HEK293 (cell line): ENCODE measurements at regions not wholly inside any gene's neighbourhood (a gene's known extent, or its start where the extent isn't known, plus 50 kb on each side); places are given as distances from the start of the nearest gene placed in this dataset.

Experiments used
- CTCF ChIA-PET: fragments of 350-600 bp; formaldehyde crosslinking; extraction: SDS; loops from one replicate; lab custom pipeline; 2021; ENCODE audit warnings: antibody characterized with exemption; lab: Yijun Ruan, JAX
- POLR2A ChIA-PET: fragments of 300-600 bp; formaldehyde crosslinking; extraction: SDS; loops from one replicate; lab custom pipeline; 2020; ENCODE audit warnings: antibody characterized with exemption, inconsistent platforms; lab: Yijun Ruan, JAX
- H3K27ac ChIP-seq: fragments of 200-500 bp; sonication (Bioruptor generic); 2 replicates; pipeline ENCODE4 v1.5.1; 2014; ENCODE audit warnings: low read depth, low read length, control low read depth, inconsistent platforms; ENCODE audit errors: extremely low read depth
- H3K36me3 ChIP-seq, 2 experiments: fragments of 200-500 bp in 1 of 2; sonication (Bioruptor generic) in 1 of 2; 1 replicate in 1 of 2; 2 replicates in 1 of 2; pipeline ENCODE4 v1.5.1; 2014 to 2017; ENCODE audit warnings: inconsistent platforms in 2 of 2, low read length in 2 of 2; ENCODE audit not compliant: control insufficient read depth in 2 of 2, insufficient read depth in 1 of 2
- H3K4me1 ChIP-seq: fragments of 200-500 bp; sonication (Bioruptor generic); 2 replicates; pipeline ENCODE4 v1.5.1; 2014; ENCODE audit warnings: mild to moderate bottlenecking, low read length, inconsistent platforms; ENCODE audit not compliant: control insufficient read depth, insufficient read depth
- H3K4me3 ChIP-seq: 2 replicates; pipeline ENCODE4 v1.5.1; 2011; ENCODE audit warnings: low read depth, mild to moderate bottlenecking, control low read depth, low read length, moderate library complexity
- H3K9me3 ChIP-seq: fragments of 200-500 bp; sonication (Bioruptor generic); 2 replicates; pipeline ENCODE4 v1.5.1; 2014; ENCODE audit warnings: low read depth, low read length, inconsistent platforms; ENCODE audit not compliant: control insufficient read depth, insufficient read depth
- BCL11B ChIP-seq: fragments of 450-650 bp; formaldehyde crosslinking; IDR thresholded peaks from 2 replicates; pipeline ENCODE4 v1.5.1; 2016; ENCODE audit warnings: low read depth, missing biosample characterization, missing genetic modification characterization
- GLI2 ChIP-seq: fragments of 450-650 bp; formaldehyde crosslinking; IDR thresholded peaks from 2 replicates; pipeline ENCODE4; 2017; ENCODE audit warnings: missing biosample characterization, missing genetic modification characterization, low read depth, borderline replicate concordance
- KLF1 ChIP-seq: fragments of 450-650 bp; formaldehyde crosslinking; IDR thresholded peaks from 2 replicates; pipeline ENCODE4 v1.5.1; 2016; ENCODE audit warnings: missing biosample characterization, missing genetic modification characterization
- MYNN ChIP-seq: fragments of 450-650 bp; formaldehyde crosslinking; IDR thresholded peaks from 2 replicates; pipeline ENCODE4 v1.5.1; 2016; ENCODE audit warnings: missing biosample characterization, missing genetic modification characterization, borderline replicate concordance
- SCRT1 ChIP-seq: fragments of 450-650 bp; formaldehyde crosslinking; IDR thresholded peaks from 2 replicates; pipeline ENCODE4 v1.5.1; 2016; ENCODE audit warnings: missing biosample characterization, missing genetic modification characterization, borderline replicate concordance
- ZBTB17 ChIP-seq: fragments of 450-650 bp; formaldehyde crosslinking; IDR thresholded peaks from 2 replicates; pipeline ENCODE4 v1.5.1; 2016; ENCODE audit warnings: missing biosample characterization, missing genetic modification characterization
- ZEB2 ChIP-seq: fragments of 450-650 bp; formaldehyde crosslinking; IDR thresholded peaks from 2 replicates; pipeline ENCODE4 v1.5.1; 2016; ENCODE audit warnings: missing biosample characterization, missing genetic modification characterization
- ZFHX2 ChIP-seq: fragments of 450-650 bp; formaldehyde crosslinking; conservative IDR thresholded peaks from 2 replicates; pipeline ENCODE4 v1.5.1; 2016; ENCODE audit warnings: missing biosample characterization, missing genetic modification characterization
- ZNF112 ChIP-seq: fragments of 450-650 bp; formaldehyde crosslinking; IDR thresholded peaks from 2 replicates; pipeline ENCODE4 v1.5.0; 2017; ENCODE audit warnings: missing biosample characterization, missing genetic modification characterization
- ZNF121 ChIP-seq: fragments of 450-650 bp; formaldehyde crosslinking; IDR thresholded peaks from 2 replicates; pipeline ENCODE4 v1.5.1; 2016; ENCODE audit warnings: missing biosample characterization, missing genetic modification characterization
- ZNF174 ChIP-seq: fragments of 450-650 bp; formaldehyde crosslinking; IDR thresholded peaks from 2 replicates; pipeline ENCODE4 v1.5.0; 2017; ENCODE audit warnings: missing biosample characterization, mild to moderate bottlenecking, missing genetic modification characterization
- ZNF37A ChIP-seq: fragments of 450-650 bp; IDR thresholded peaks from 2 replicates; pipeline ENCODE4 v1.5.1; 2018; ENCODE audit warnings: missing biosample characterization, missing genetic modification characterization
- ZNF501 ChIP-seq: fragments of 450-650 bp; formaldehyde crosslinking; IDR thresholded peaks from 2 replicates; pipeline ENCODE4 v1.5.1; 2016; ENCODE audit warnings: missing biosample characterization, missing genetic modification characterization
- ZNF529 ChIP-seq: fragments of 450-650 bp; formaldehyde crosslinking; IDR thresholded peaks from 2 replicates; pipeline ENCODE4 v1.5.1; 2017; ENCODE audit warnings: missing genetic modification characterization, missing biosample characterization; ENCODE audit not compliant: insufficient replicate concordance
- ZNF530 ChIP-seq: fragments of 450-650 bp; formaldehyde crosslinking; IDR thresholded peaks from 2 replicates; pipeline ENCODE4 v1.5.1; 2016; ENCODE audit warnings: low read depth, missing biosample characterization, missing genetic modification characterization
- ZNF560 ChIP-seq: fragments of 450-650 bp; formaldehyde crosslinking; IDR thresholded peaks from 2 replicates; pipeline ENCODE4 v1.5.1; 2017; ENCODE audit warnings: missing biosample characterization, missing genetic modification characterization, borderline replicate concordance
- ZNF621 ChIP-seq: fragments of 450-650 bp; formaldehyde crosslinking; IDR thresholded peaks from 2 replicates; pipeline ENCODE4 v1.5.1; 2017; ENCODE audit warnings: missing biosample characterization, missing genetic modification characterization
- TF ChIP-seq, protein P1 (sequence below): fragments of 450-650 bp; formaldehyde crosslinking; IDR thresholded peaks from 2 replicates; pipeline ENCODE4 v1.5.1; 2017; ENCODE audit warnings: missing biosample characterization, mild to moderate bottlenecking, missing genetic modification characterization, moderate library complexity
- TF ChIP-seq, protein P2 (sequence below): fragments of 450-650 bp; formaldehyde crosslinking; optimal IDR thresholded peaks from 2 replicates; pipeline ENCODE3; 2016; ENCODE audit warnings: missing biosample characterization, mild to moderate bottlenecking, missing genetic modification characterization
- TF ChIP-seq, protein P3 (sequence below): fragments of 450-650 bp; formaldehyde crosslinking; IDR thresholded peaks from 2 replicates; pipeline ENCODE4 v1.5.1; 2016; ENCODE audit warnings: missing biosample characterization, missing genetic modification characterization

DNA sequence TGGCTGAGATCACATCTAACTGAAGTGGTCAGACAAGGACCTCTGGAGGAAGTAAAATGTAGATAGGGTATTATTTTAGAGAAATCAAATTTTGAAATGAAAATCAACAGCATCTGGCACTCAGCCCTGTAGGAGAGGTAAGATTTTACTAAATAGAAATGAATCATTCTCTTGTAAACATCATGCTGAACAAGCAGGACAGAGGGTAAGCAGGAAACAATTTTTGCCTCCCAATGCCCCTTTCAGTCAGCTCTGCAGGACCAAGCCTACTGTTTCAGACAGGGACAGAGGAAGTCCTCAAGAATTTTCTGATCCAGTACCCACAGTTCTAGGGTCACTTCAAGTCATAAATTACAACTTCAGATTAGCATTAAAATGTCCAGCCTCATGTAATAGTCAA lies 190.1 kb downstream of the ESM1 start:
- no peaks in the 10 kb centered on the region for H3K9me3 ChIP-seq
- no peaks in the 10 kb centered on the region for H3K4me1 ChIP-seq
- H3K36me3 ChIP-seq, result no peaks in the 10 kb centered on the region
- H3K4me3 ChIP-seq, result no peak overlapping the region
- no peak overlapping the region for H3K27ac ChIP-seq
- TF ChIP-seq ZNF529 (tag by site-specific recombination), result no peak
- no peak for TF ChIP-seq ZNF112
- no peak for TF ChIP-seq ZNF121 (tag by site-specific recombination)
- POLR2A ChIA-PET, result no interaction called here
- CTCF ChIA-PET, result no interaction called here

- CTCF ChIA-PET, result interaction anchor here (0.8 to 1.0 kb wide), 2 partner anchors 50 to 101 kb away, joined by 3 to 7 read pairs; no protein-coding TSS in a partner anchor
- no peaks in the 10 kb centered on the region for H3K36me3 ChIP-seq
- POLR2A ChIA-PET, result no interaction called here
- no peak overlapping the region for H3K27ac ChIP-seq
- TF ChIP-seq ZNF37A (tag by site-specific recombination) (peak; percentile 73; the same call in 1 of the 2 replicates), ZNF560 (tag by site-specific recombination) (no peak)
- TF ChIP-seq, protein P1, sequence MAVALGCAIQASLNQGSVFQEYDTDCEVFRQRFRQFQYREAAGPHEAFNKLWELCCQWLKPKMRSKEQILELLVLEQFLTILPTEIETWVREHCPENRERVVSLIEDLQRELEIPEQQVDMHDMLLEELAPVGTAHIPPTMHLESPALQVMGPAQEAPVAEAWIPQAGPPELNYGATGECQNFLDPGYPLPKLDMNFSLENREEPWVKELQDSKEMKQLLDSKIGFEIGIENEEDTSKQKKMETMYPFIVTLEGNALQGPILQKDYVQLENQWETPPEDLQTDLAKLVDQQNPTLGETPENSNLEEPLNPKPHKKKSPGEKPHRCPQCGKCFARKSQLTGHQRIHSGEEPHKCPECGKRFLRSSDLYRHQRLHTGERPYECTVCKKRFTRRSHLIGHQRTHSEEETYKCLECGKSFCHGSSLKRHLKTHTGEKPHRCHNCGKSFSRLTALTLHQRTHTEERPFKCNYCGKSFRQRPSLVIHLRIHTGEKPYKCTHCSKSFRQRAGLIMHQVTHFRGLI (tag by site-specific recombination), result no peak
- no peaks in the 10 kb centered on the region for H3K9me3 ChIP-seq
- no peak overlapping the region for H3K4me3 ChIP-seq
- H3K4me1 ChIP-seq, result no peaks in the 10 kb centered on the region
These were observed 191.0 kb downstream of the ESM1 start for GRCh38 chr5:54794135-54794975.

- H3K4me3 ChIP-seq, result no peak overlapping the region
- no peak for TF ChIP-seq ZNF501 (tag by site-specific recombination)
- no peak for TF ChIP-seq ZEB2 (tag by site-specific recombination)
- no peaks in the 10 kb centered on the region for H3K36me3 ChIP-seq
- H3K9me3 ChIP-seq, result no peaks in the 10 kb centered on the region
- no peaks in the 10 kb centered on the region for H3K4me1 ChIP-seq
- ChIA-PET POLR2A (no interaction called here), CTCF (interaction anchor here (0.8 to 1.0 kb wide), 2 partner anchors 51 to 102 kb away, joined by 3 to 7 read pairs; no protein-coding TSS in a partner anchor)
- H3K27ac ChIP-seq, result no peak overlapping the region
These were observed 191.8 kb downstream of the ESM1 start for GRCh38 chr5:54793468-54794134.

DNA sequence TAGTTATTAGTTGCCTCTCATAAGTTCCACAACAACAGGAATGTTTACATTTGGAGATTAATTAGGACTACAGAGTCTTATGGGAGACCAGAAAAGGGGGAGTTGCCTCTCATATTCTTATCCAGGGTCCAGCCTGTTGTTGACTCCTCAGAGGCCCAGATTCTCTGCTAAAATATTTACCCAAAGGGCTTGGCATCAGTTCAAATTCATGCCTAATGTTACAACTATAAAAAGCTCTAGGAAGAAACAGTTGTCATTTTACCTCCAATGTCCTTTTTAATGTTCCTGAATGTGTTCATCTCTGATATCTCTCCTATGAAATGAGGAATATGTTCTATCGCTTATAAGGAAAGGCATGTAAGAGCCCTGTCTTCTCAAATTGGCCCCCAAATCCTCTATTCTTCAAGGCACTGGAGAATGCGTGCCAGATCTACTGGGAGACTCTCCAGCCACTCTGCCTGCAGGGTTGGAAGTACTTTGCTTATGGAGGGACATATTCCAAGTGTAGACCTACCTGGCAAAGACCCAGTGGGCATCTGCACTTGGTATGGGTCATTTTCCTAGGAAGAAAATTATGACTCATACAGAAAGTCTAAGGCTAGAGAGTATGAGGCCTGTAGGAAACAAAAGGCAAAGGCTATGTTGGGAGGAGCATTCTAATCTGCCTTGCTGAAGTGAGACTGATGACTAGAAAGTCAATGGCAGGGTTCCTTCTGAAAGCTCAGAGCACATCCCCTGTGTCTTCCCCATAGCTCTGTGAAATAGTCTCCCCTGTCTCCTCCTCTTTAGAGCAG lies 192.6 kb downstream of the ESM1 start:
- Histone ChIP-seq H3K36me3 (no peaks in the 10 kb centered on the region), H3K4me1 (no peaks in the 10 kb centered on the region), H3K27ac (no peak overlapping the region), H3K4me3 (no peak overlapping the region), H3K9me3 (no peaks in the 10 kb centered on the region)
- POLR2A ChIA-PET, result no interaction called here
- CTCF ChIA-PET, result interaction anchor here (0.6 kb wide), 1 partner anchor 32 kb away, joined by 3 read pairs; no protein-coding TSS in a partner anchor
- TF ChIP-seq KLF1 (no peak), MYNN (tag by site-specific recombination) (no peak), BCL11B (tag by site-specific recombination) (no peak), ZFHX2 (no peak), GLI2 (tag by site-specific recombination) (no peak), ZNF530 (tag by site-specific recombination) (no peak), ZNF621 (no peak), ZNF112 (no peak), SCRT1 (tag by site-specific recombination) (no peak), ZBTB17 (tag by site-specific recombination) (no peak), ZNF174 (tag by site-specific recombination) (no peak)
- TF ChIP-seq, protein P2, sequence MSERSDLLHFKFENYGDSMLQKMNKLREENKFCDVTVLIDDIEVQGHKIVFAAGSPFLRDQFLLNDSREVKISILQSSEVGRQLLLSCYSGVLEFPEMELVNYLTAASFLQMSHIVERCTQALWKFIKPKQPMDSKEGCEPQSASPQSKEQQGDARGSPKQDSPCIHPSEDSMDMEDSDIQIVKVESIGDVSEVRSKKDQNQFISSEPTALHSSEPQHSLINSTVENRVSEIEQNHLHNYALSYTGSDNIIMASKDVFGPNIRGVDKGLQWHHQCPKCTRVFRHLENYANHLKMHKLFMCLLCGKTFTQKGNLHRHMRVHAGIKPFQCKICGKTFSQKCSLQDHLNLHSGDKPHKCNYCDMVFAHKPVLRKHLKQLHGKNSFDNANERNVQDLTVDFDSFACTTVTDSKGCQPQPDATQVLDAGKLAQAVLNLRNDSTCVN, result no peak
- TF ChIP-seq, protein P3, sequence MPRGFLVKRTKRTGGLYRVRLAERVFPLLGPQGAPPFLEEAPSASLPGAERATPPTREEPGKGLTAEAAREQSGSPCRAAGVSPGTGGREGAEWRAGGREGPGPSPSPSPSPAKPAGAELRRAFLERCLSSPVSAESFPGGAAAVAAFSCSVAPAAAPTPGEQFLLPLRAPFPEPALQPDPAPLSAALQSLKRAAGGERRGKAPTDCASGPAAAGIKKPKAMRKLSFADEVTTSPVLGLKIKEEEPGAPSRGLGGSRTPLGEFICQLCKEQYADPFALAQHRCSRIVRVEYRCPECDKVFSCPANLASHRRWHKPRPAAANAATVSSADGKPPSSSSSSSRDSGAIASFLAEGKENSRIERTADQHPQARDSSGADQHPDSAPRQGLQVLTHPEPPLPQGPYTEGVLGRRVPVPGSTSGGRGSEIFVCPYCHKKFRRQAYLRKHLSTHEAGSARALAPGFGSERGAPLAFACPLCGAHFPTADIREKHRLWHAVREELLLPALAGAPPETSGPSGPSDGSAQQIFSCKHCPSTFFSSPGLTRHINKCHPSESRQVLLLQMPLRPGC (tag by site-specific recombination), result no peak
